Prostate gland (tissue), 2 donors: ENCODE measurements at regions not wholly inside any gene's neighbourhood (a gene's known extent, or its start where the extent isn't known, plus 50 kb on each side); places are given as distances from the start of the nearest gene placed in this dataset.

Experiments
- POLR2A ChIP-seq: fragments of 450-650 bp; IDR thresholded peaks from one replicate; pipeline ENCODE4 v1.6.1; 2016; ENCODE audit warnings: antibody characterized with exemption, mild to moderate bottlenecking
- POLR2AphosphoS5 ChIP-seq: sonication (generic); formaldehyde crosslinking; IDR thresholded peaks from one replicate; pipeline ENCODE4 v1.6.1; 2017; ENCODE audit warnings: antibody characterized with exemption
- TF ChIP-seq, protein P1 (sequence below), 4 experiments: fragments of 200-600 bp in 2 of 4; fragments of 450-650 bp in 2 of 4; sonication (generic) in 2 of 4; IDR thresholded peaks; 1 replicate in 3 of 4; 2 replicates in 1 of 4; pipeline ENCODE4 v1.5.1; 2016 to 2019; ENCODE audit warnings: antibody characterized with exemption in 4 of 4, mild to moderate bottlenecking in 2 of 4, moderate library complexity in 2 of 4

DNA sequence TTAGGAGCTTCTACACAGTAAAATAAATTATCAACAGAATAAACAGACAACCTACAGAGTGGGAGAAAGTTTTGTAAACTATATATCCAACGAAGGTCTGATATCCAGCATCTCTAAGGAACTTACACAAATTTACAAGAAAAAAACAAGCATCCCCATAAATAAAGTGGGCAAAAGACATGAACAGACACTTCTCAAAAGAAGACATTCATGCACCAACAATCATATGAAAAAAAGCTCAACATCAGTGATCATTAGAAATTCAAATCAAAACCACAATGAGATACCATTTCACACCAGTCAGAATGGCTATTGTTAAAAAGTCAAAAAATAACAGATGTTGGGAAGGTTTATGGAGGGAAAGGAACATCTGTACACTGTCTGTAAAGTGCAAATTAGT is 526.4 kb upstream of the CAMK1G start:
- TF ChIP-seq, protein P1, sequence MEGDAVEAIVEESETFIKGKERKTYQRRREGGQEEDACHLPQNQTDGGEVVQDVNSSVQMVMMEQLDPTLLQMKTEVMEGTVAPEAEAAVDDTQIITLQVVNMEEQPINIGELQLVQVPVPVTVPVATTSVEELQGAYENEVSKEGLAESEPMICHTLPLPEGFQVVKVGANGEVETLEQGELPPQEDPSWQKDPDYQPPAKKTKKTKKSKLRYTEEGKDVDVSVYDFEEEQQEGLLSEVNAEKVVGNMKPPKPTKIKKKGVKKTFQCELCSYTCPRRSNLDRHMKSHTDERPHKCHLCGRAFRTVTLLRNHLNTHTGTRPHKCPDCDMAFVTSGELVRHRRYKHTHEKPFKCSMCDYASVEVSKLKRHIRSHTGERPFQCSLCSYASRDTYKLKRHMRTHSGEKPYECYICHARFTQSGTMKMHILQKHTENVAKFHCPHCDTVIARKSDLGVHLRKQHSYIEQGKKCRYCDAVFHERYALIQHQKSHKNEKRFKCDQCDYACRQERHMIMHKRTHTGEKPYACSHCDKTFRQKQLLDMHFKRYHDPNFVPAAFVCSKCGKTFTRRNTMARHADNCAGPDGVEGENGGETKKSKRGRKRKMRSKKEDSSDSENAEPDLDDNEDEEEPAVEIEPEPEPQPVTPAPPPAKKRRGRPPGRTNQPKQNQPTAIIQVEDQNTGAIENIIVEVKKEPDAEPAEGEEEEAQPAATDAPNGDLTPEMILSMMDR (IDR thresholded peaks at IDR 0.05) = no peak
- TF ChIP-seq POLR2A = no peak
- TF ChIP-seq POLR2AphosphoS5 = no peak
